ENCODE measurements at regions not wholly inside any gene's neighbourhood (a gene's known extent, or its start where the extent isn't known, plus 50 kb on each side); places are given as distances from the start of the nearest gene placed in this dataset.
A peak's percentile ranks its signal among the peaks of the same experiment; 100 is the strongest.

DNA sequence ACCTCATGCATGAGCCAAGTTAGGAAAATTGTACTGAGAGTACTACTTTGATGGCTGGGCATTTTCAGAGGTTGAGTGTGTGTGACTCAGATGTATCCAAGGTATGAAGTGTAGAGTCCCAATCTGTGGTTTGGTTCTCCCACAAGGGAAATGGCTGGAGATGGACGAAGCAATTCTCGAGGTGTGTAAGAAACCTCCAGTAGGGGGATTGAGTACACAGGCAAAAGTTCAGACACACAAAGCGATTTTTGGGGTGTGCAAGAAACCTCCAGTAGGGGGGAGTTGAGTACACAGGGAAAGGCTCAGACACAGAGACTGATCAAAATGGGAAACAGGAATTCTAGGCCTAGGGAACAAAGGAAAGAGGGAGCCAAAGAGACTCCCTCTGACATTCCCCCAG is 1536.3 kb downstream of the FAM181B start:
- no peak for DNase-seq (ENCODE audit: low read depth, low spot score)
- Histone ChIP-seq H3K4me3 (ENCODE audit: low read depth in 2 of 2, low read length in 2 of 2) (no peak overlapping the region), H3K4me1 (ENCODE audit: control insufficient read depth, insufficient read depth, low read length) (no peaks in the 10 kb centered on the region), H3K27me3 (ENCODE audit: control insufficient read depth, insufficient read depth, low read length) (no peaks in the 10 kb centered on the region), H3K27ac (ENCODE audit: low read length) (no peak overlapping the region), H3K9me3 (ENCODE audit: control insufficient read depth, insufficient read depth, low read depth, low read length) (no peaks in the 10 kb centered on the region), H3K36me3 (ENCODE audit: control insufficient read depth, insufficient read depth, low read length) (no peaks in the 10 kb centered on the region)
- ChIA-PET CTCF (no interaction called here), POLR2A (no interaction called here)
- no peak for ATAC-seq
- TF ChIP-seq, protein P1, sequence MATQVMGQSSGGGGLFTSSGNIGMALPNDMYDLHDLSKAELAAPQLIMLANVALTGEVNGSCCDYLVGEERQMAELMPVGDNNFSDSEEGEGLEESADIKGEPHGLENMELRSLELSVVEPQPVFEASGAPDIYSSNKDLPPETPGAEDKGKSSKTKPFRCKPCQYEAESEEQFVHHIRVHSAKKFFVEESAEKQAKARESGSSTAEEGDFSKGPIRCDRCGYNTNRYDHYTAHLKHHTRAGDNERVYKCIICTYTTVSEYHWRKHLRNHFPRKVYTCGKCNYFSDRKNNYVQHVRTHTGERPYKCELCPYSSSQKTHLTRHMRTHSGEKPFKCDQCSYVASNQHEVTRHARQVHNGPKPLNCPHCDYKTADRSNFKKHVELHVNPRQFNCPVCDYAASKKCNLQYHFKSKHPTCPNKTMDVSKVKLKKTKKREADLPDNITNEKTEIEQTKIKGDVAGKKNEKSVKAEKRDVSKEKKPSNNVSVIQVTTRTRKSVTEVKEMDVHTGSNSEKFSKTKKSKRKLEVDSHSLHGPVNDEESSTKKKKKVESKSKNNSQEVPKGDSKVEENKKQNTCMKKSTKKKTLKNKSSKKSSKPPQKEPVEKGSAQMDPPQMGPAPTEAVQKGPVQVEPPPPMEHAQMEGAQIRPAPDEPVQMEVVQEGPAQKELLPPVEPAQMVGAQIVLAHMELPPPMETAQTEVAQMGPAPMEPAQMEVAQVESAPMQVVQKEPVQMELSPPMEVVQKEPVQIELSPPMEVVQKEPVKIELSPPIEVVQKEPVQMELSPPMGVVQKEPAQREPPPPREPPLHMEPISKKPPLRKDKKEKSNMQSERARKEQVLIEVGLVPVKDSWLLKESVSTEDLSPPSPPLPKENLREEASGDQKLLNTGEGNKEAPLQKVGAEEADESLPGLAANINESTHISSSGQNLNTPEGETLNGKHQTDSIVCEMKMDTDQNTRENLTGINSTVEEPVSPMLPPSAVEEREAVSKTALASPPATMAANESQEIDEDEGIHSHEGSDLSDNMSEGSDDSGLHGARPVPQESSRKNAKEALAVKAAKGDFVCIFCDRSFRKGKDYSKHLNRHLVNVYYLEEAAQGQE (IDR thresholded peaks at IDR 0.05; ENCODE audit: insufficient read depth in 1 of 2, low read depth in 2 of 2, low read length in 1 of 2): no peak
- TF ChIP-seq, protein P2, sequence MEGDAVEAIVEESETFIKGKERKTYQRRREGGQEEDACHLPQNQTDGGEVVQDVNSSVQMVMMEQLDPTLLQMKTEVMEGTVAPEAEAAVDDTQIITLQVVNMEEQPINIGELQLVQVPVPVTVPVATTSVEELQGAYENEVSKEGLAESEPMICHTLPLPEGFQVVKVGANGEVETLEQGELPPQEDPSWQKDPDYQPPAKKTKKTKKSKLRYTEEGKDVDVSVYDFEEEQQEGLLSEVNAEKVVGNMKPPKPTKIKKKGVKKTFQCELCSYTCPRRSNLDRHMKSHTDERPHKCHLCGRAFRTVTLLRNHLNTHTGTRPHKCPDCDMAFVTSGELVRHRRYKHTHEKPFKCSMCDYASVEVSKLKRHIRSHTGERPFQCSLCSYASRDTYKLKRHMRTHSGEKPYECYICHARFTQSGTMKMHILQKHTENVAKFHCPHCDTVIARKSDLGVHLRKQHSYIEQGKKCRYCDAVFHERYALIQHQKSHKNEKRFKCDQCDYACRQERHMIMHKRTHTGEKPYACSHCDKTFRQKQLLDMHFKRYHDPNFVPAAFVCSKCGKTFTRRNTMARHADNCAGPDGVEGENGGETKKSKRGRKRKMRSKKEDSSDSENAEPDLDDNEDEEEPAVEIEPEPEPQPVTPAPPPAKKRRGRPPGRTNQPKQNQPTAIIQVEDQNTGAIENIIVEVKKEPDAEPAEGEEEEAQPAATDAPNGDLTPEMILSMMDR (IDR thresholded peaks at IDR 0.05): peak; percentile 11; the same call in 1 of the 2 replicates
- in situ Hi-C loops (cut with HindIII; ENCODE audit: low pct_unique_long_range_greater_than_20kb, low sequenced_read_pairs) (no loop called here), intact Hi-C loops (cut with micrococcal nuclease; ENCODE audit: unreplicated experiment) (no loop called here)
- BruUV-seq (replicated peaks): no TSS peak

GRCh38 chr11:81192516-81192915 is 1541.1 kb downstream of the FAM181B start:
- no peaks in the 10 kb centered on the region for H3K4me1 ChIP-seq (ENCODE audit: control insufficient read depth, insufficient read depth, low read length)
- ChIA-PET CTCF (no interaction called here), POLR2A (no interaction called here)
- intact Hi-C loops (cut with micrococcal nuclease; ENCODE audit: unreplicated experiment): no loop called here
- H3K36me3 ChIP-seq (ENCODE audit: control insufficient read depth, insufficient read depth, low read length): no peaks in the 10 kb centered on the region
- H3K9me3 ChIP-seq (ENCODE audit: control insufficient read depth, insufficient read depth, low read depth, low read length): no peaks in the 10 kb centered on the region
- DNase-seq (ENCODE audit: low read depth, low spot score) (no peak), ATAC-seq (no peak)
- H3K27me3 ChIP-seq (ENCODE audit: control insufficient read depth, insufficient read depth, low read length): no peaks in the 10 kb centered on the region
- TF ChIP-seq, protein P1 (IDR thresholded peaks at IDR 0.05; ENCODE audit: insufficient read depth in 1 of 2, low read depth in 2 of 2, low read length in 1 of 2): no peak
- TF ChIP-seq TCF7L2 (IDR thresholded peaks at IDR 0.05; ENCODE audit: low read depth, low read length): peak; percentile 60
- H3K27ac ChIP-seq (ENCODE audit: low read length): no peak overlapping the region
- in situ Hi-C loops (cut with HindIII; ENCODE audit: low pct_unique_long_range_greater_than_20kb, low sequenced_read_pairs): no loop called here
- no peak overlapping the region for H3K4me3 ChIP-seq (ENCODE audit: low read depth in 2 of 2, low read length in 2 of 2)
- no TSS peak for BruUV-seq (replicated peaks)

DNA sequence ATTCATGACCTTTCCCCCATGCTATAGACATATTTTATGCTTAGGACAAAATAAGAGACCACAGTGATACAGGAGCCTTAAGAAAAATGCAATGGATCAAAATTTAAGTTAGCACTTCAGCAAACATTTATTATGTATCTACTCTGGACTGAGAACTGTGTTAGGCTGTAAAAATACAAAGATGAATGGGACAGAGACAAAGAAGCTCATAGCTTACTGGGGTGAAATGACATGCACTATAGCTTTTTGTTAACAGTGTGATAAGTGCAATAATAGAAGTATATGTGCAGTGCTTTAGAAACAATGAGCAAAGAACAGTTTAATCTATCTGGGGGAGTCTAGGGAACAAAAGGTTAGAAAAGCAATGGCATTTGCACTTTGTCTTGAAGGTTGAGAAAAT is 1543.1 kb downstream of the FAM181B start:
- intact Hi-C loops (cut with micrococcal nuclease; ENCODE audit: unreplicated experiment): no loop called here
- CTCF ChIA-PET: no interaction called here

More for the DNA sequence above, 1543.1 kb downstream of the FAM181B start:
- no peak for DNase-seq (ENCODE audit: low read depth, low spot score)
- no peak for ATAC-seq
- H3K36me3 ChIP-seq (ENCODE audit: control insufficient read depth, insufficient read depth, low read length): no peaks in the 10 kb centered on the region
- H3K4me3 ChIP-seq (ENCODE audit: low read depth in 2 of 2, low read length in 2 of 2): no peak overlapping the region
- TF ChIP-seq, protein P2 (IDR thresholded peaks at IDR 0.05): no peak
- TF ChIP-seq, protein P1 (IDR thresholded peaks at IDR 0.05; ENCODE audit: insufficient read depth in 1 of 2, low read depth in 2 of 2, low read length in 1 of 2): no peak
- TF ChIP-seq TCF7L2 (IDR thresholded peaks at IDR 0.05; ENCODE audit: low read depth, low read length) (no peak), POLR2AphosphoS5 (IDR thresholded peaks at IDR 0.05; ENCODE audit: low read depth, low read length) (no peak), SIN3A (IDR thresholded peaks at IDR 0.05; ENCODE audit: borderline replicate concordance, insufficient read depth, low read depth, low read length) (no peak)
- POLR2A ChIA-PET: no interaction called here
- in situ Hi-C loops (cut with HindIII; ENCODE audit: low pct_unique_long_range_greater_than_20kb, low sequenced_read_pairs): no loop called here
- BruUV-seq (replicated peaks): no TSS peak
- H3K9me3 ChIP-seq (ENCODE audit: control insufficient read depth, insufficient read depth, low read depth, low read length): no peaks in the 10 kb centered on the region
- no peaks in the 10 kb centered on the region for H3K4me1 ChIP-seq (ENCODE audit: control insufficient read depth, insufficient read depth, low read length)
- no peaks in the 10 kb centered on the region for H3K27me3 ChIP-seq (ENCODE audit: control insufficient read depth, insufficient read depth, low read length)
- H3K27ac ChIP-seq (ENCODE audit: low read length): no peak overlapping the region

All from Panc1 (cell line).